Spleen (tissue), 7 donors: ENCODE measurements at regions not wholly inside any gene's neighbourhood (a gene's known extent, or its start where the extent isn't known, plus 50 kb on each side); places are given as distances from the start of the nearest gene placed in this dataset.

Source experiments
- POLR2A ChIP-seq, 3 donors: fragments of 450-650 bp; IDR thresholded peaks; one replicate each; pipeline ENCODE4 v1.5.1; 2017; ENCODE audit warnings: antibody characterized with exemption in 3 of 3, mild to moderate bottlenecking in 1 of 3
- POLR2AphosphoS5 ChIP-seq, 3 donors: sonication (generic); formaldehyde crosslinking; IDR thresholded peaks; one replicate each; pipeline ENCODE4 v1.5.1; 2017; ENCODE audit warnings: antibody characterized with exemption in 3 of 3
- TF ChIP-seq, protein P1 (sequence below), 11 experiments: fragments of 200-600 bp in 7 of 11; fragments of 450-650 bp in 4 of 11; sonication (generic) in 4 of 11; IDR thresholded peaks in 8 of 11; conservative IDR thresholded peaks in 3 of 11; 1 replicate in 7 of 11; 2 replicates in 4 of 11; pipeline versions ENCODE4 v1.4.0 to v1.8.0; 2016 to 2021; ENCODE audit warnings: antibody characterized with exemption in 11 of 11, inconsistent platforms in 4 of 11, mild to moderate bottlenecking in 1 of 11
- donor health status: DM: no; HTN: no; CAD: no; lungs with moderate emphysema.
- donor health status: DM: no; HTN: no; CAD: no.
- donor health status: DM: no; HTN: no; CAD: no.

GRCh38 chr12:131399000-131399399 lies 311.9 kb upstream of the SFSWAP start:
- TF ChIP-seq, protein P1, sequence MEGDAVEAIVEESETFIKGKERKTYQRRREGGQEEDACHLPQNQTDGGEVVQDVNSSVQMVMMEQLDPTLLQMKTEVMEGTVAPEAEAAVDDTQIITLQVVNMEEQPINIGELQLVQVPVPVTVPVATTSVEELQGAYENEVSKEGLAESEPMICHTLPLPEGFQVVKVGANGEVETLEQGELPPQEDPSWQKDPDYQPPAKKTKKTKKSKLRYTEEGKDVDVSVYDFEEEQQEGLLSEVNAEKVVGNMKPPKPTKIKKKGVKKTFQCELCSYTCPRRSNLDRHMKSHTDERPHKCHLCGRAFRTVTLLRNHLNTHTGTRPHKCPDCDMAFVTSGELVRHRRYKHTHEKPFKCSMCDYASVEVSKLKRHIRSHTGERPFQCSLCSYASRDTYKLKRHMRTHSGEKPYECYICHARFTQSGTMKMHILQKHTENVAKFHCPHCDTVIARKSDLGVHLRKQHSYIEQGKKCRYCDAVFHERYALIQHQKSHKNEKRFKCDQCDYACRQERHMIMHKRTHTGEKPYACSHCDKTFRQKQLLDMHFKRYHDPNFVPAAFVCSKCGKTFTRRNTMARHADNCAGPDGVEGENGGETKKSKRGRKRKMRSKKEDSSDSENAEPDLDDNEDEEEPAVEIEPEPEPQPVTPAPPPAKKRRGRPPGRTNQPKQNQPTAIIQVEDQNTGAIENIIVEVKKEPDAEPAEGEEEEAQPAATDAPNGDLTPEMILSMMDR (IDR thresholded peaks at IDR 0.05 in 8 of 11, conservative IDR thresholded peaks at IDR 0.05 in 3 of 11) = no peak
- no peak for TF ChIP-seq POLR2A (IDR thresholded peaks at IDR 0.05)
- no peak for TF ChIP-seq POLR2AphosphoS5 (IDR thresholded peaks at IDR 0.05)
